Upper lobe of right lung (tissue), 1 donor: ENCODE measurements at regions not wholly inside any gene's neighbourhood (a gene's known extent, or its start where the extent isn't known, plus 50 kb on each side); places are given as distances from the start of the nearest gene placed in this dataset.
A peak's percentile ranks its signal among the peaks of the same experiment; 100 is the strongest.

Experiments
- ATAC-seq: fragments of 200-7000 bp; cut with Tn5 transposase; one replicate; pipeline ENCODE4 v1.9.1; 2020; ENCODE audit warnings: mild to moderate bottlenecking, moderate library complexity
- DNase-seq: peaks from one replicate; pipeline ENCODE4 v3.0.0-alpha.2; 2020
- H3K27ac ChIP-seq: fragments of 200-600 bp; one replicate; pipeline ENCODE4 v1.8.0; 2022
- H3K27me3 ChIP-seq: fragments of 200-600 bp; one replicate; pipeline ENCODE4 v1.8.0; 2022; ENCODE audit warnings: mild to moderate bottlenecking
- H3K36me3 ChIP-seq: fragments of 200-600 bp; one replicate; pipeline ENCODE4 v1.8.0; 2022
- H3K4me1 ChIP-seq: fragments of 200-600 bp; one replicate; pipeline ENCODE4 v1.8.0; 2022
- H3K4me3 ChIP-seq: fragments of 200-600 bp; one replicate; pipeline ENCODE4 v1.8.0; 2022; ENCODE audit warnings: mild to moderate bottlenecking
- H3K9me3 ChIP-seq: fragments of 200-600 bp; one replicate; pipeline ENCODE4 v1.8.0; 2022
- intact Hi-C: fragments of 100-400 bp; cut with DNase I; formaldehyde crosslinking; loops from one replicate; pipeline ENCODE4 v1.11.0; 2022
- TF ChIP-seq, protein P1 (sequence below): fragments of 200-600 bp; IDR thresholded peaks from one replicate; pipeline ENCODE4 v1.8.0; 2022; ENCODE audit warnings: antibody characterized with exemption
- donor health status: DM: no; HTN: yes; CAD: no; lungs with severe emphysema.

DNA sequence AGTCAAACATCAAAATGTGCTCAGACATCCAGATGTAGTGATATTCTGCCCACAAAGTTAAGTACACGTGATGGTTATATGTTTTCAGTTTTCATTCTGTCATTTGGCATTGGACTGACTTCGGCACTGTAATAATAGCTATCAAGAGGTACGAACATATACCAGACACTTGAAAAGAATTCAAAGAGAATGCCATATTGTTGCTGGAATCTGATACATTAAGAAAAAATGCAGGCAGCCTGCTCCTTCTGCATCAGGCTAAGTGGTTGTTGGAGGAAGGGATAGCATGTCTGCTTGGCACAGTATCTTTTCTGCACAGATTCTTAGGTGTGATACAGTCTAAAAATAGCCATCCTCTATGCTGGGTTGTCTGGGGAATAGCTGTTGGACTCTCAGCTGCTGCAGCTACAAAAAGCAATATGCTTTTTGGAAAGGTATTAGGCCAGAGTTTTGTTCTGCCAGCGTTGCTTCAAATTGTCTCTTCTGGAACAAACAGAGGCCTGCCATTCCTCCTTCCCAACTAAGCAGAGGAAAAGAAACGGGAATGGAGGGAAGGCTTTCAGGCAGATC is 892.6 kb downstream of the TBC1D22A start:
- H3K9me3 ChIP-seq: no peaks in the 10 kb centered on the region
- DNase-seq: no peak
- no peak overlapping the region for H3K4me3 ChIP-seq
- no peaks in the 10 kb centered on the region for H3K36me3 ChIP-seq
- H3K27ac ChIP-seq: no peak overlapping the region
- intact Hi-C loops: no loop called here
- TF ChIP-seq, protein P1, sequence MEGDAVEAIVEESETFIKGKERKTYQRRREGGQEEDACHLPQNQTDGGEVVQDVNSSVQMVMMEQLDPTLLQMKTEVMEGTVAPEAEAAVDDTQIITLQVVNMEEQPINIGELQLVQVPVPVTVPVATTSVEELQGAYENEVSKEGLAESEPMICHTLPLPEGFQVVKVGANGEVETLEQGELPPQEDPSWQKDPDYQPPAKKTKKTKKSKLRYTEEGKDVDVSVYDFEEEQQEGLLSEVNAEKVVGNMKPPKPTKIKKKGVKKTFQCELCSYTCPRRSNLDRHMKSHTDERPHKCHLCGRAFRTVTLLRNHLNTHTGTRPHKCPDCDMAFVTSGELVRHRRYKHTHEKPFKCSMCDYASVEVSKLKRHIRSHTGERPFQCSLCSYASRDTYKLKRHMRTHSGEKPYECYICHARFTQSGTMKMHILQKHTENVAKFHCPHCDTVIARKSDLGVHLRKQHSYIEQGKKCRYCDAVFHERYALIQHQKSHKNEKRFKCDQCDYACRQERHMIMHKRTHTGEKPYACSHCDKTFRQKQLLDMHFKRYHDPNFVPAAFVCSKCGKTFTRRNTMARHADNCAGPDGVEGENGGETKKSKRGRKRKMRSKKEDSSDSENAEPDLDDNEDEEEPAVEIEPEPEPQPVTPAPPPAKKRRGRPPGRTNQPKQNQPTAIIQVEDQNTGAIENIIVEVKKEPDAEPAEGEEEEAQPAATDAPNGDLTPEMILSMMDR: no peak
- H3K27me3 ChIP-seq: no peaks in the 10 kb centered on the region
- H3K4me1 ChIP-seq: no peaks in the 10 kb centered on the region
- ATAC-seq: no peak

DNA sequence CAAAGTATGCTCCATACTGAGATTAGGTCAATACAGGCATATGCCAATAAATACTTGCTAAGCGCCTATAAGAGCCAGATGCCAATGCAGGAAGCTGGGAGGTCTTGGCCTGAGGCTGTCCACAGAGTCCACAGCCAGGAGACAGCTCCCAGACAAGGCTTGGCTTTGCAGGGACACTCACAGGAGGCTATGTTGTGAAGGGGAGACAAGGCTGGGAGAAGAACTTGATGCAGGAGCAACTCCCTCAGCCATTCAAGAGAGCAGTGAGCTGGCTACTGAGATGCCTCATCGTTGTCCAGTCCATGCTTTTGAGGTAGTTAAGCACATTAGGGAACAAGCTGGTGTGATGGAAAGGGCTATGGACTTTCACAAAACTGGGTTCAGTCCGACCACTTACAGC is 891.5 kb downstream of the TBC1D22A start:
- H3K9me3 ChIP-seq: no peaks in the 10 kb centered on the region
- H3K27ac ChIP-seq: no peak overlapping the region
- H3K4me3 ChIP-seq: no peak overlapping the region
- no peak for DNase-seq
- ATAC-seq: no peak
- intact Hi-C loops: no loop called here
- no peaks in the 10 kb centered on the region for H3K27me3 ChIP-seq
- TF ChIP-seq, protein P1: no peak
- H3K36me3 ChIP-seq: no peaks in the 10 kb centered on the region
- H3K4me1 ChIP-seq: no peaks in the 10 kb centered on the region

DNA sequence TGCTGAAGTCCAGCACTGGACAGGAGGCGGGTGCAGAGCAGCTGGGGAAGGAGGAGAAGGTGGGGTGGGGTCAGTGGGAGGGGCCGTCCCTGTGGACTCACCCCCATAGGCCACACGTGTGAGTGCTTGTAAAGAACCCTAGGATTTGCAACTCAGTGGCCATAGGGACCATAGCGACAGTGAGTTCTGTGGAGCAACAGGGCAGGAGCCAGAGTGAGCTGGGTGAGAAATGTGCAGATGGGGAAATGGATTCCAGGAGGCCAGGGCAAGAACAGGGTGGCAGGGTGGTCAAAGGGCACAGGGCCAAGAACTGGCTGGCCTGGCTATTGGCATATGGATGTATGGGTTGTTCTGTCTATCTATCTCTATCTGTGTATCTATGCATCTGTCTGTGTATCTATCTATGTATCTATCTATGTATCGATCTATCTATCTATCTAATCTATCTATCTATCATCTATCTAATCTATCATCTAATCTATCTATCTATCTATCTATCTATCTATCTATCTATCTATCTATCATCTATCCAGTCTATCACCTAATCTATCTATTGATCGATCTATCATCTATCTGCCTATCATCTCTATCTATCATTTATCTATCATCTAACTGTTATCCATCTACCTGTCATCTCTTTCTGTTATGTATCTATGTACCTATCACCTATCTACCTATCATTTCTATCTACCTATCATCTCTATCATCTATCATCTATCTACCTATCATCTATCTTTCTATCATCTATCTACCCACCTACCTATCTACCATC is 889.0 kb downstream of the TBC1D22A start:
- Histone ChIP-seq H3K27ac (no peak overlapping the region), H3K36me3 (no peaks in the 10 kb centered on the region), H3K4me3 (no peak overlapping the region), H3K27me3 (no peaks in the 10 kb centered on the region), H3K9me3 (no peaks in the 10 kb centered on the region), H3K4me1 (no peaks in the 10 kb centered on the region)
- ATAC-seq (no peak), DNase-seq (no peak)
- intact Hi-C loops: no loop called here
- TF ChIP-seq, protein P1: no peak

DNA sequence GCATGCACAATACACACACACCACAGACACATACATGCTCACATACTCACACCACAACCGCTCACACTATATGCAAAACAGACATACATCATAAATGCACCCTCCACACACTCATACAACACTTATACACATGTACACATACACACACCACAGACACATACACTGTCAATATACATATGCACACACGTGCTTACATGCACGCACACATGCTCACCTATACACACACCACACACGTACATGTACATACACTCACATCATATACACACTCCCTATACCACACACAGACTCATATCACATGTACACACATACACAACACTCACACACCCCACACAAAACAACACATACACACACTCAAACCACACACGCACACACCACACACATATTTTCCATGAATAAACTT is 885.3 kb downstream of the TBC1D22A start:
- DNase-seq: no peak
- intact Hi-C loops: no loop called here
- Histone ChIP-seq H3K36me3 (no peaks in the 10 kb centered on the region), H3K9me3 (no peaks in the 10 kb centered on the region), H3K4me3 (no peak overlapping the region), H3K27ac (no peak overlapping the region), H3K27me3 (no peaks in the 10 kb centered on the region), H3K4me1 (no peaks in the 10 kb centered on the region)
- no peak for ATAC-seq
- TF ChIP-seq, protein P1: no peak

DNA sequence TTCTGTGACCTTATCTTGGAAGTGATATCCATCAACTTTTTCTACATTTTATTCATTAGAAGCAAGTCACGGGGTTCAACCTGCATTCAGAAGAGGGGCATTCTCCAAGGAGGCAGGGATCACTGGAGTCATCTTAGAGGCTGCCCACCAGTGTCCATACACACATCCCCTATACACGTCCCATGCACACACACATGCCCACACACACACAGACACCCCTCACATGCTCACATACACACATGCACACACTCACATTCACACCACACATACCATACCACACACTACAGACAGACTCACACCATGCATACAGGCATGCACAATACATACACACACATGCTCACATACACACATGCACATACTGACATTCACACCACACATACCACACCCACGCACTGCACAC is 884.7 kb downstream of the TBC1D22A start:
- no peaks in the 10 kb centered on the region for H3K4me1 ChIP-seq
- H3K9me3 ChIP-seq: no peaks in the 10 kb centered on the region
- no peak overlapping the region for H3K4me3 ChIP-seq
- intact Hi-C loops: no loop called here
- DNase-seq: no peak
- no peaks in the 10 kb centered on the region for H3K27me3 ChIP-seq
- ATAC-seq: peak; percentile 24
- H3K27ac ChIP-seq: no peak overlapping the region
- TF ChIP-seq, protein P1: no peak
- no peaks in the 10 kb centered on the region for H3K36me3 ChIP-seq
